SKM-1 (cell line): ENCODE measurements at regions not wholly inside any gene's neighbourhood (a gene's known extent, or its start where the extent isn't known, plus 50 kb on each side); places are given as distances from the start of the nearest gene placed in this dataset.
"Not testable (repeated sequence)": the region's sequence is repeated elsewhere in the genome, so short reads cannot be mapped to it uniquely, and the experiment has no call there.

Source experiments
- DNase-seq: peaks from one replicate; lab custom pipeline; 2025; ENCODE audit not compliant: unreplicated experiment; lab: John Stamatoyannopoulos, UW

GRCh38 chr22:49698616-49699015 is 129.1 kb downstream of the BRD1 start:
- not testable (repeated sequence) for DNase-seq

- no peak for DNase-seq
Measured at GRCh38 chr22:49697047-49697446, 130.6 kb downstream of the BRD1 start.

- DNase-seq = no peak
Measured at GRCh38 chr22:49694462-49695260, 133.0 kb downstream of the BRD1 start.

- no peak for DNase-seq
Measured at GRCh38 chr22:49693848-49694247, 133.8 kb downstream of the BRD1 start.

- no peak for DNase-seq
Measured at GRCh38 chr22:49693416-49693815, 134.3 kb downstream of the BRD1 start.

GRCh38 chr22:49692499-49693225 is 135.0 kb downstream of the BRD1 start:
- DNase-seq = no peak

- no peak for DNase-seq
Measured at GRCh38 chr22:49691256-49691655, 136.4 kb downstream of the BRD1 start.

GRCh38 chr22:49690454-49690853 is 137.2 kb downstream of the BRD1 start:
- DNase-seq = no peak

- no peak for DNase-seq
Measured at GRCh38 chr22:49689858-49690257, 137.8 kb downstream of the BRD1 start.

GRCh38 chr22:49689255-49689770 is 138.4 kb downstream of the BRD1 start:
- no peak for DNase-seq

GRCh38 chr22:49688516-49689254 is 139.0 kb downstream of the BRD1 start:
- DNase-seq = no peak

- no peak for DNase-seq
Measured at GRCh38 chr22:49687786-49688515, 139.7 kb downstream of the BRD1 start.

- no peak for DNase-seq
Measured at GRCh38 chr22:49687333-49687732, 140.3 kb downstream of the BRD1 start.

- DNase-seq = no peak
Measured at GRCh38 chr22:49686495-49687219, 141.0 kb downstream of the BRD1 start.

- no peak for DNase-seq
Measured at GRCh38 chr22:49685686-49686085, 142.0 kb downstream of the BRD1 start.

- no peak for DNase-seq
Measured at GRCh38 chr22:49685116-49685515, 142.6 kb downstream of the BRD1 start.

GRCh38 chr22:49683032-49683431 is 144.6 kb downstream of the BRD1 start:
- DNase-seq = no peak

- not testable (repeated sequence) for DNase-seq
Measured at GRCh38 chr22:49680819-49681218, 146.9 kb downstream of the BRD1 start.

- DNase-seq = no peak
Measured at GRCh38 chr22:49678842-49679170, 148.9 kb downstream of the BRD1 start.

GRCh38 chr22:49678137-49678841 is 149.4 kb downstream of the BRD1 start:
- no peak for DNase-seq
